K562 (cell line): ENCODE measurements at regions not wholly inside any gene's neighbourhood (a gene's known extent, or its start where the extent isn't known, plus 50 kb on each side); places are given as distances from the start of the nearest gene placed in this dataset.

ENCODE experiments used
- ATAC-seq: fragments of 200-7000 bp; cut with Tn5 transposase; 3 replicates; pipeline ENCODE4 v1.9.1; 2020; ENCODE audit warnings: moderate library complexity
- BruUV-seq: library from RNA; stranded (reverse); fragments of 400-500 nt; replicated peaks from 2 replicates; lab custom pipeline; 2021; lab: Mats Ljungman, UMichigan
- CTCF ChIA-PET: fragments of 300-600 bp; formaldehyde crosslinking; extraction: SDS; loops from one replicate; lab custom pipeline; 2021; ENCODE audit warnings: low intra/inter-chr PET ratio; lab: Yijun Ruan, JAX
- POLR2A ChIA-PET: fragments of 300-600, 350-650 bp; sonication (Branson Sonifier 250); formaldehyde crosslinking; extraction: SDS; loops from one replicate; lab custom pipeline; 2021; ENCODE audit warnings: antibody characterized with exemption, inconsistent platforms; lab: Yijun Ruan, JAX
- DNase-seq, 4 experiments: peaks; one replicate each; pipeline versions ENCODE4 v3.0.0 to v3.0.0-alpha.2; 2011 to 2018; ENCODE audit warnings: low spot score in 3 of 4, mixed read lengths in 3 of 4; ENCODE audit errors: extremely low read depth in 1 of 4
- FAIRE-seq: peaks from 2 replicates; lab custom pipeline; 2011; peaks lifted over from hg19 to GRCh38; lab: Jason Lieb, UNC
- H2AFZ ChIP-seq: 2 replicates; pipeline ENCODE4 v1.6.0; 2011; ENCODE audit warnings: low read depth, low read length, control low read depth, inconsistent platforms
- H3K27ac ChIP-seq: fragments of 200-600 bp; 3 replicates; pipeline ENCODE4 v1.8.0; 2011; ENCODE audit warnings: low read depth, mild to moderate bottlenecking, control low read depth, inconsistent platforms, low read length, moderate library complexity, mixed read lengths; ENCODE audit errors: extremely low read depth
- H3K27me3 ChIP-seq, 2 experiments: fragments of 300-600 bp in 1 of 2; 2 replicates in 1 of 2; 3 replicates in 1 of 2; pipeline versions ENCODE4 v1.6.0 to v1.8.0; 2011; ENCODE audit warnings: inconsistent platforms in 2 of 2, low read length in 2 of 2, mild to moderate bottlenecking in 1 of 2, mixed read lengths in 1 of 2, moderate library complexity in 1 of 2; ENCODE audit not compliant: control insufficient read depth in 2 of 2, insufficient read depth in 2 of 2
- H3K36me3 ChIP-seq: fragments of 300-600 bp; 3 replicates; pipeline ENCODE4 v1.8.0; 2011; ENCODE audit warnings: mild to moderate bottlenecking, low read length, inconsistent platforms; ENCODE audit not compliant: control insufficient read depth, insufficient read depth
- H3K4me1 ChIP-seq, 2 experiments: fragments of 200-600 bp in 1 of 2; replicated peaks in 1 of 2; 2 replicates in 1 of 2; 3 replicates in 1 of 2; pipeline versions ENCODE4 v1.5.1 to v1.8.0; 2011; ENCODE audit warnings: inconsistent platforms in 2 of 2, low read length in 2 of 2, mild to moderate bottlenecking in 1 of 2, mixed read lengths in 1 of 2, moderate library complexity in 1 of 2; ENCODE audit not compliant: control insufficient read depth in 2 of 2, insufficient read depth in 2 of 2
- H3K4me2 ChIP-seq: 2 replicates; pipeline ENCODE4 v1.6.1; 2011; ENCODE audit warnings: low read length, control low read depth, inconsistent platforms, mixed read lengths; ENCODE audit not compliant: insufficient read depth
- H3K4me3 ChIP-seq: fragments of 200-600 bp; sonication (generic), shearing (Covaris generic); 2 replicates; pipeline ENCODE4 v1.5.1; 2016; ENCODE audit warnings: control low read depth, inconsistent platforms
- H3K79me2 ChIP-seq: fragments of 200-600 bp; 3 replicates; pipeline ENCODE4 v1.8.0; 2011; ENCODE audit warnings: low read length, inconsistent platforms; ENCODE audit not compliant: control insufficient read depth, insufficient read depth
- H3K9ac ChIP-seq, 2 experiments: 2 replicates each; pipeline versions ENCODE4 v1.6.0 to v1.6.1; 2011; ENCODE audit warnings: low read depth in 2 of 2, low read length in 2 of 2, control low read depth in 1 of 2, inconsistent platforms in 1 of 2, mild to moderate bottlenecking in 1 of 2, mixed read lengths in 1 of 2; ENCODE audit not compliant: insufficient read depth in 1 of 2
- H3K9me1 ChIP-seq: one replicate; pipeline ENCODE4 v1.6.0; 2011; ENCODE audit warnings: inconsistent platforms, mild to moderate bottlenecking, low read length, moderate library complexity; ENCODE audit not compliant: control insufficient read depth, insufficient read depth
- H3K9me3 ChIP-seq: replicated peaks from 2 replicates; pipeline ENCODE4 v1.5.1; 2011; ENCODE audit warnings: low read depth, low read length, inconsistent platforms; ENCODE audit not compliant: control insufficient read depth, insufficient read depth
- H4K20me1 ChIP-seq: replicated peaks from 2 replicates; pipeline ENCODE4 v1.6.1; 2011; ENCODE audit warnings: low read length, inconsistent platforms, mixed read lengths; ENCODE audit not compliant: control insufficient read depth, insufficient read depth
- EHMT2 ChIP-seq: fragments of 450-650 bp; IDR thresholded peaks from 2 replicates; pipeline ENCODE4 v1.6.1; 2018; ENCODE audit warnings: antibody characterized with exemption
- HMG20A ChIP-seq: fragments of 450-650 bp; formaldehyde crosslinking; conservative IDR thresholded peaks from 2 replicates; pipeline ENCODE4 v1.4.0; 2020; ENCODE audit warnings: mild to moderate bottlenecking, mixed read lengths
- HNRNPK ChIP-seq: fragments of 200-400 bp; formaldehyde crosslinking; IDR thresholded peaks from one replicate; pipeline ENCODE4 v1.6.1; 2018; ENCODE audit warnings: mild to moderate bottlenecking, low read depth, low read length; ENCODE audit not compliant: poor library complexity, severe bottlenecking
- U2AF2 ChIP-seq: fragments of 200-400 bp; formaldehyde crosslinking; optimal IDR thresholded peaks from 2 replicates; pipeline ENCODE3; 2017; ENCODE audit warnings: low read depth, mild to moderate bottlenecking, low read length
- YBX1 ChIP-seq: fragments of 450-650 bp; IDR thresholded peaks from 2 replicates; pipeline ENCODE4 v1.7.1; 2016; ENCODE audit warnings: mild to moderate bottlenecking
- WGBS: fragments of 100-300 bp; shearing (Covaris generic); methylation state at CpG from one replicate; pipeline ENCODE4 v1.1.6; 2016; ENCODE audit warnings: low coverage, mixed read lengths; ENCODE audit not compliant: insufficient coverage; ENCODE audit errors: missing lambda C conversion rate; 5-methylcytosine and 5-hydroxymethylcytosine counted together
- in situ Hi-C: fragments of 300-500 bp; cut with MboI; formaldehyde crosslinking; loops from 4 replicates; pipeline ENCODE4 v1.15.0; 2018; ENCODE audit warnings: inconsistent platforms, mixed read lengths
- intact Hi-C: fragments of 100-400 bp; cut with micrococcal nuclease; formaldehyde crosslinking; loops from 2 replicates; pipeline ENCODE4 v1.14.2; 2022
- TF ChIP-seq, protein P1 (sequence below): sonication (generic); formaldehyde crosslinking; IDR thresholded peaks from 2 replicates; pipeline ENCODE4 v1.8.0; 2023; ENCODE audit warnings: mild to moderate bottlenecking, missing genetic modification reagents
- TF ChIP-seq, protein P2 (sequence below): fragments of 450-650 bp; formaldehyde crosslinking; IDR thresholded peaks from 2 replicates; pipeline ENCODE4 v1.4.0; 2020; ENCODE audit warnings: mild to moderate bottlenecking, moderate library complexity
- TF ChIP-seq, protein P3 (sequence below): fragments of 250-450 bp; sonication (Bioruptor Pico); IDR thresholded peaks from 2 replicates; pipeline ENCODE4 v1.4.0; 2020
- TF ChIP-seq, protein P4 (sequence below): fragments of 200-800 bp; sonication (Bioruptor generic); IDR thresholded peaks from 2 replicates; pipeline ENCODE4 v1.6.1; 2017; ENCODE audit warnings: missing genetic modification characterization, missing compliant biosample characterization

DNA sequence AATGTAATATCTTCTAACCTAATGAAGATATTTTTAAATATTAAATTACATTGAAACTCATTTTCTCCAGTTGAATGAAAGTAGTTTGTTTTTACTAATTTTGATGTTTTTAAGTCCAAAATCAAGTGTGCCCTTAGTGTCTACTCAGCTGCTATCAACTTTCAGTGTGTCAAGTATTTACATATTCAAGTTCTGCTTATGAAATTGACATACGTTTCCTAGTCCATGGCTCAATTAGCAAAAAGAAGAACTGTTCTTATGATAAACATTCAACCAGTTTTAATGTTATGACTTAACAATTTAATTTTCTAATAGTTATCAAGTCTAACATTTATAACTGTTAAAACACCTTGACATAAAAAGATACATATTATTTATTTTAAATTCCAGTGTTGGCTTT is 137.1 kb downstream of the DUSP6 start:
- Histone ChIP-seq H3K9me3 (no peaks in the 10 kb centered on the region), H3K27me3 (no peaks in the 10 kb centered on the region), H4K20me1 (no peaks in the 10 kb centered on the region), H3K79me2 (no peaks in the 10 kb centered on the region), H2AFZ (no peak overlapping the region), H3K4me1 (no peaks in the 10 kb centered on the region; a peak in 1 of 5 replicates), H3K9ac (no peak overlapping the region), H3K4me2 (no peak overlapping the region), H3K4me3 (no peak overlapping the region), H3K9me1 (no peaks in the 10 kb centered on the region), H3K36me3 (no peaks in the 10 kb centered on the region), H3K27ac (no peak overlapping the region)
- 0% methylated on average over 1 of the region's 1 CpG for WGBS
- DNase-seq (no peak), ATAC-seq (no peak), FAIRE-seq (no peak)
- CTCF ChIA-PET = no interaction called here
- intact Hi-C loops (no loop called here), in situ Hi-C loops (no loop called here)
- TF ChIP-seq, protein P1, sequence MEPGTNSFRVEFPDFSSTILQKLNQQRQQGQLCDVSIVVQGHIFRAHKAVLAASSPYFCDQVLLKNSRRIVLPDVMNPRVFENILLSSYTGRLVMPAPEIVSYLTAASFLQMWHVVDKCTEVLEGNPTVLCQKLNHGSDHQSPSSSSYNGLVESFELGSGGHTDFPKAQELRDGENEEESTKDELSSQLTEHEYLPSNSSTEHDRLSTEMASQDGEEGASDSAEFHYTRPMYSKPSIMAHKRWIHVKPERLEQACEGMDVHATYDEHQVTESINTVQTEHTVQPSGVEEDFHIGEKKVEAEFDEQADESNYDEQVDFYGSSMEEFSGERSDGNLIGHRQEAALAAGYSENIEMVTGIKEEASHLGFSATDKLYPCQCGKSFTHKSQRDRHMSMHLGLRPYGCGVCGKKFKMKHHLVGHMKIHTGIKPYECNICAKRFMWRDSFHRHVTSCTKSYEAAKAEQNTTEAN (CRISPR knock-in tag) = no peak
- TF ChIP-seq U2AF2 (no peak), YBX1 (no peak), EHMT2 (no peak), HMG20A (CRISPR knock-in tag) (no peak), HNRNPK (no peak)
- TF ChIP-seq, protein P2, sequence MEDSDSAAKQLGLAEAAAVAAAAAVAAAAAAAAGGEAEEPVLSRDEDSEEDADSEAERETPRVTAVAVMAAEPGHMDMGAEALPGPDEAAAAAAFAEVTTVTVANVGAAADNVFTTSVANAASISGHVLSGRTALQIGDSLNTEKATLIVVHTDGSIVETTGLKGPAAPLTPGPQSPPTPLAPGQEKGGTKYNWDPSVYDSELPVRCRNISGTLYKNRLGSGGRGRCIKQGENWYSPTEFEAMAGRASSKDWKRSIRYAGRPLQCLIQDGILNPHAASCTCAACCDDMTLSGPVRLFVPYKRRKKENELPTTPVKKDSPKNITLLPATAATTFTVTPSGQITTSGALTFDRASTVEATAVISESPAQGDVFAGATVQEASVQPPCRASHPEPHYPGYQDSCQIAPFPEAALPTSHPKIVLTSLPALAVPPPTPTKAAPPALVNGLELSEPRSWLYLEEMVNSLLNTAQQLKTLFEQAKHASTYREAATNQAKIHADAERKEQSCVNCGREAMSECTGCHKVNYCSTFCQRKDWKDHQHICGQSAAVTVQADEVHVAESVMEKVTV = no peak
- TF ChIP-seq, protein P3, sequence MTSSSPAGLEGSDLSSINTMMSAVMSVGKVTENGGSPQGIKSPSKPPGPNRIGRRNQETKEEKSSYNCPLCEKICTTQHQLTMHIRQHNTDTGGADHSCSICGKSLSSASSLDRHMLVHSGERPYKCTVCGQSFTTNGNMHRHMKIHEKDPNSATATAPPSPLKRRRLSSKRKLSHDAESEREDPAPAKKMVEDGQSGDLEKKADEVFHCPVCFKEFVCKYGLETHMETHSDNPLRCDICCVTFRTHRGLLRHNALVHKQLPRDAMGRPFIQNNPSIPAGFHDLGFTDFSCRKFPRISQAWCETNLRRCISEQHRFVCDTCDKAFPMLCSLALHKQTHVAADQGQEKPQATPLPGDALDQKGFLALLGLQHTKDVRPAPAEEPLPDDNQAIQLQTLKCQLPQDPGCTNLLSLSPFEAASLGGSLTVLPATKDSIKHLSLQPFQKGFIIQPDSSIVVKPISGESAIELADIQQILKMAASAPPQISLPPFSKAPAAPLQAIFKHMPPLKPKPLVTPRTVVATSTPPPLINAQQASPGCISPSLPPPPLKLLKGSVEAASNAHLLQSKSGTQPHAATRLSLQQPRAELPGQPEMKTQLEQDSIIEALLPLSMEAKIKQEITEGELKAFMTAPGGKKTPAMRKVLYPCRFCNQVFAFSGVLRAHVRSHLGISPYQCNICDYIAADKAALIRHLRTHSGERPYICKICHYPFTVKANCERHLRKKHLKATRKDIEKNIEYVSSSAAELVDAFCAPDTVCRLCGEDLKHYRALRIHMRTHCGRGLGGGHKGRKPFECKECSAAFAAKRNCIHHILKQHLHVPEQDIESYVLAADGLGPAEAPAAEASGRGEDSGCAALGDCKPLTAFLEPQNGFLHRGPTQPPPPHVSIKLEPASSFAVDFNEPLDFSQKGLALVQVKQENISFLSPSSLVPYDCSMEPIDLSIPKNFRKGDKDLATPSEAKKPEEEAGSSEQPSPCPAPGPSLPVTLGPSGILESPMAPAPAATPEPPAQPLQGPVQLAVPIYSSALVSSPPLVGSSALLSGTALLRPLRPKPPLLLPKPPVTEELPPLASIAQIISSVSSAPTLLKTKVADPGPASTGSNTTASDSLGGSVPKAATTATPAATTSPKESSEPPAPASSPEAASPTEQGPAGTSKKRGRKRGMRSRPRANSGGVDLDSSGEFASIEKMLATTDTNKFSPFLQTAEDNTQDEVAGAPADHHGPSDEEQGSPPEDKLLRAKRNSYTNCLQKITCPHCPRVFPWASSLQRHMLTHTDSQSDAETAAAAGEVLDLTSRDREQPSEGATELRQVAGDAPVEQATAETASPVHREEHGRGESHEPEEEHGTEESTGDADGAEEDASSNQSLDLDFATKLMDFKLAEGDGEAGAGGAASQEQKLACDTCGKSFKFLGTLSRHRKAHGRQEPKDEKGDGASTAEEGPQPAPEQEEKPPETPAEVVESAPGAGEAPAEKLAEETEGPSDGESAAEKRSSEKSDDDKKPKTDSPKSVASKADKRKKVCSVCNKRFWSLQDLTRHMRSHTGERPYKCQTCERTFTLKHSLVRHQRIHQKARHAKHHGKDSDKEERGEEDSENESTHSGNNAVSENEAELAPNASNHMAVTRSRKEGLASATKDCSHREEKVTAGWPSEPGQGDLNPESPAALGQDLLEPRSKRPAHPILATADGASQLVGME (CRISPR knock-in tag) = no peak
- TF ChIP-seq, protein P4, sequence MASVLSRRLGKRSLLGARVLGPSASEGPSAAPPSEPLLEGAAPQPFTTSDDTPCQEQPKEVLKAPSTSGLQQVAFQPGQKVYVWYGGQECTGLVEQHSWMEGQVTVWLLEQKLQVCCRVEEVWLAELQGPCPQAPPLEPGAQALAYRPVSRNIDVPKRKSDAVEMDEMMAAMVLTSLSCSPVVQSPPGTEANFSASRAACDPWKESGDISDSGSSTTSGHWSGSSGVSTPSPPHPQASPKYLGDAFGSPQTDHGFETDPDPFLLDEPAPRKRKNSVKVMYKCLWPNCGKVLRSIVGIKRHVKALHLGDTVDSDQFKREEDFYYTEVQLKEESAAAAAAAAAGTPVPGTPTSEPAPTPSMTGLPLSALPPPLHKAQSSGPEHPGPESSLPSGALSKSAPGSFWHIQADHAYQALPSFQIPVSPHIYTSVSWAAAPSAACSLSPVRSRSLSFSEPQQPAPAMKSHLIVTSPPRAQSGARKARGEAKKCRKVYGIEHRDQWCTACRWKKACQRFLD (CRISPR knock-in tag) = no peak
- POLR2A ChIA-PET = no interaction called here
- BruUV-seq = no TSS peak
